Nephron progenitor cell (in vitro differentiated cells): ENCODE measurements at regions not wholly inside any gene's neighbourhood (a gene's known extent, or its start where the extent isn't known, plus 50 kb on each side); places are given as distances from the start of the nearest gene placed in this dataset.

ENCODE experiments used
- DNase-seq: peaks from one replicate; pipeline ENCODE4 v3.0.0; 2021
- H3K27ac Mint-ChIP-seq: 2 replicates; pipeline ENCODE4 v1.8.0; 2021; ENCODE audit warnings: mild to moderate bottlenecking, moderate library complexity, mixed read lengths
- H3K27me3 Mint-ChIP-seq: 2 replicates; pipeline ENCODE4 v1.8.0; 2021; ENCODE audit warnings: mild to moderate bottlenecking, low read depth, mixed read lengths; ENCODE audit not compliant: poor library complexity
- H3K36me3 Mint-ChIP-seq: 2 replicates; pipeline ENCODE4 v1.8.0; 2021; ENCODE audit warnings: low read depth, mixed read lengths
- H3K4me1 Mint-ChIP-seq: 2 replicates; pipeline ENCODE4 v1.8.0; 2021; ENCODE audit warnings: mixed read lengths
- H3K4me3 Mint-ChIP-seq: 2 replicates; pipeline ENCODE4 v1.8.0; 2021; ENCODE audit warnings: mild to moderate bottlenecking, moderate library complexity, mixed read lengths
- H3K9me3 Mint-ChIP-seq: 2 replicates; pipeline ENCODE4 v1.8.0; 2021; ENCODE audit warnings: mild to moderate bottlenecking, moderate library complexity, mixed read lengths
- CTCF ChIP-seq: fragments of 200-600 bp; sonication (generic); IDR thresholded peaks from 2 replicates; pipeline ENCODE4 v1.5.0; 2021; ENCODE audit warnings: antibody characterized with exemption

DNA sequence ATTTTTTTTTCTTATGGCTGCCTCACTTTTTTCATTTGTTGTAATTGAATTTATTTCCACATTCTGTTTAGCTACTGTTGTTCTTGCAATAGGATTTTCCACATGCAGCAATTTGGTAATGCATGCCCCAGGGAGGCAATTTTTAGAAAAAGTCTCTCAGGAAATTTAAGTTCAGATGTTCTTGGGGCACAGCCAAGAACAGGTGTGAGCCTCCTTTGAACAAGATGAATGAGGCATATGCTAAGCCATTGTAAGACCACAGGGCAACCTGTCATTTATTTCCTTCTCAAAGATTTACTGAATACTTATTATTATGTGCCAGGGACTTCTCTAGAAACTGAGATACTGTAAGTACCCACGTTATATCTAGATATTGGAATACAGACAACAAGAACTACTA, 549.5 kb downstream of the DIPK2A start:
- no peak for DNase-seq
- peaks cover 3% of the 10 kb centered on the region for H3K27me3 Mint-ChIP-seq
- no peak overlapping the region for H3K27ac Mint-ChIP-seq
- no peak overlapping the region for H3K4me3 Mint-ChIP-seq
- no peaks in the 10 kb centered on the region for H3K36me3 Mint-ChIP-seq
- no peaks in the 10 kb centered on the region for H3K4me1 Mint-ChIP-seq
- TF ChIP-seq CTCF: no peak
- H3K9me3 Mint-ChIP-seq: no peaks in the 10 kb centered on the region

GRCh38 chr3:144522456-144522855, 550.8 kb downstream of the DIPK2A start:
- H3K9me3 Mint-ChIP-seq: no peaks in the 10 kb centered on the region
- no peak for DNase-seq
- no peak for TF ChIP-seq CTCF
- H3K27me3 Mint-ChIP-seq: no peaks in the 10 kb centered on the region
- no peak overlapping the region for H3K4me3 Mint-ChIP-seq
- no peaks in the 10 kb centered on the region for H3K36me3 Mint-ChIP-seq
- no peaks in the 10 kb centered on the region for H3K4me1 Mint-ChIP-seq
- no peak overlapping the region for H3K27ac Mint-ChIP-seq

- Mint-ChIP-seq H3K36me3 (no peaks in the 10 kb centered on the region), H3K9me3 (no peaks in the 10 kb centered on the region), H3K4me3 (no peak overlapping the region), H3K4me1 (no peaks in the 10 kb centered on the region), H3K27me3 (no peaks in the 10 kb centered on the region), H3K27ac (no peak overlapping the region)
- no peak for TF ChIP-seq CTCF
- DNase-seq: no peak
Measured at GRCh38 chr3:144523396-144523795, 551.8 kb downstream of the DIPK2A start.

GRCh38 chr3:144524531-144524930, 552.9 kb downstream of the DIPK2A start:
- no peaks in the 10 kb centered on the region for H3K36me3 Mint-ChIP-seq
- H3K9me3 Mint-ChIP-seq: no peaks in the 10 kb centered on the region
- no peak for DNase-seq

GRCh38 chr3:144529566-144529965, 557.9 kb downstream of the DIPK2A start:
- H3K9me3 Mint-ChIP-seq: no peaks in the 10 kb centered on the region
- no peak overlapping the region for H3K4me3 Mint-ChIP-seq
- H3K36me3 Mint-ChIP-seq: no peaks in the 10 kb centered on the region
- H3K27ac Mint-ChIP-seq: no peak overlapping the region
- no peaks in the 10 kb centered on the region for H3K27me3 Mint-ChIP-seq
- H3K4me1 Mint-ChIP-seq: peaks cover 4% of the 10 kb centered on the region
- no peak for DNase-seq
- TF ChIP-seq CTCF: no peak

More at GRCh38 chr3:144524531-144524930, 552.9 kb downstream of the DIPK2A start:
- Mint-ChIP-seq H3K27ac (no peak overlapping the region), H3K4me3 (no peak overlapping the region), H3K4me1 (peaks cover 4% of the 10 kb centered on the region), H3K27me3 (no peaks in the 10 kb centered on the region)
- TF ChIP-seq CTCF: no peak

DNA sequence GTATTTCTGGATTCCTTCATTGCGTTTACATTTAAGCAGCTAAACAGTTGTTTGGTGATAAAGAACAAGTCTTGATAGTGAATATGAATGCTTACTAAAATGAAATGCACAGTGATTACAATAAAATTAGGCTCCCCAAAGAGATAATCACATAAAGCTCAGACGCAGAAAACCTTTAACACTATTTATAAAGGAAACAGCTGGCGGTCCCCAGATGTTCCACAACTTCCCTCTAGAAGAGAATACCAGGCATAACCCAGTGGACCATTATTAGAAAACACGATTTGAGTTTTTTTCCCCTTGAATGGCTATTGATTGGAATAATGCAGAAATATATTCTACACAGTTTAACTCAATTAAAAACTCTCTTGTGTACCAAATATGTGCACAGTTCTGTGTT, 573.2 kb downstream of the DIPK2A start:
- Mint-ChIP-seq H3K9me3 (peaks cover 6% of the 10 kb centered on the region), H3K4me1 (peaks cover 25% of the 10 kb centered on the region), H3K4me3 (no peak overlapping the region), H3K36me3 (no peaks in the 10 kb centered on the region), H3K27ac (no peak overlapping the region), H3K27me3 (no peaks in the 10 kb centered on the region)
- no peak for TF ChIP-seq CTCF
- DNase-seq: no peak
